GM10266 (cell line): ENCODE measurements at regions not wholly inside any gene's neighbourhood (a gene's known extent, or its start where the extent isn't known, plus 50 kb on each side); places are given as distances from the start of the nearest gene placed in this dataset.

Experiments used
- DNase-seq: peaks from one replicate; pipeline ENCODE4 v3.0.0; 2012; ENCODE audit errors: extremely low spot score
- CTCF ChIP-seq: IDR thresholded peaks from 2 replicates; pipeline ENCODE4 v1.5.1; 2012; ENCODE audit warnings: mild to moderate bottlenecking, low read depth; ENCODE audit not compliant: control insufficient read depth, insufficient read depth; ENCODE audit errors: missing control alignments

- no peak for TF ChIP-seq CTCF
- DNase-seq, result no peak
Measured at GRCh38 chr6:109282756-109283155, 99.5 kb downstream of the CD164 start.

GRCh38 chr6:109279628-109280027 is 102.6 kb downstream of the CD164 start:
- TF ChIP-seq CTCF, result no peak
- DNase-seq, result no peak

GRCh38 chr6:109271622-109272021 is 110.6 kb downstream of the CD164 start:
- no peak for DNase-seq
- no peak for TF ChIP-seq CTCF

- no peak for TF ChIP-seq CTCF
Measured at GRCh38 chr6:109269953-109270517, 112.2 kb downstream of the CD164 start.

GRCh38 chr6:109269057-109269456 is 113.2 kb downstream of the CD164 start:
- no peak for TF ChIP-seq CTCF

More at GRCh38 chr6:109269953-109270517, 112.2 kb downstream of the CD164 start:
- no peak for DNase-seq

GRCh38 chr6:109265530-109265929 is 116.7 kb downstream of the CD164 start:
- no peak for DNase-seq
- no peak for TF ChIP-seq CTCF

More at GRCh38 chr6:109269057-109269456, 113.2 kb downstream of the CD164 start:
- DNase-seq, result no peak

- TF ChIP-seq CTCF, result no peak
- no peak for DNase-seq
Measured at GRCh38 chr6:109263873-109264700, 118.2 kb downstream of the CD164 start.
